ENCODE measurements at regions not wholly inside any gene's neighbourhood (a gene's known extent, or its start where the extent isn't known, plus 50 kb on each side); places are given as distances from the start of the nearest gene placed in this dataset.

DNA sequence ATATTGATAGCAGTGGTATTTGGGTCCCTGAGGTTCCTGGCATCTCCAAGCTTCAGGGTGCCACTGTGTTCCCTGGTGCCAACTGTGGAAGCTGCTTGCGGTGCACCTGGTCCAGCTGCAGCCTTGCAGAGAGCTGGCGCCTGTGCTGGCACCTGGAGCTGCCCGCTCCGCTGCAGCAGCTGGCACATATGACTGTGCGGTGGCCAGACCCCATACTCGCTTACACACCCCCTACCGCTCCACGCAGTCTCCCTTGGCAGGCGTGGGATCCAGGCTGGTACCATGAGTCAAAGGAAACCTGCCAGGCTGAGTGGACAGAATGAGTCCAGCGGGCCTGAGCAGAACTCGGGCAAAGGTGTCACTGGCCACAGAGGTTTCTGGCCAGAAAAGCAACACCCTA lies 89.9 kb upstream of the JAZF1 start:
- H3K4me1 ChIP-seq (ENCODE audit: control insufficient read depth, insufficient read depth, low read length): no peaks in the 10 kb centered on the region
- ChIA-PET CTCF (no interaction called here), POLR2A (no interaction called here)

GRCh38 chr7:28272461-28272877 lies 91.9 kb upstream of the JAZF1 start:
- Histone ChIP-seq H3K4me3 (ENCODE audit: low read depth, low read length) (no peak overlapping the region), H3K4me1 (ENCODE audit: control insufficient read depth, insufficient read depth, low read length) (no peaks in the 10 kb centered on the region), H3K36me3 (ENCODE audit: control insufficient read depth in 2 of 2, insufficient read depth in 1 of 2, low read length in 2 of 2) (no peaks in the 10 kb centered on the region), H3K9me3 (ENCODE audit: control insufficient read depth, insufficient read depth, low read depth, low read length) (no peaks in the 10 kb centered on the region), H3K27ac (ENCODE audit: extremely low read depth, low read depth, low read length) (no peak overlapping the region)
- ChIA-PET CTCF (interaction anchor here (0.6 kb wide), 1 partner anchor 650 kb away, joined by 4 read pairs; no protein-coding TSS in a partner anchor), POLR2A (no interaction called here)
- TF ChIP-seq ZNF366 (tag by site-specific recombination; conservative IDR thresholded peaks at IDR 0.05): no peak
- TF ChIP-seq, protein P1, sequence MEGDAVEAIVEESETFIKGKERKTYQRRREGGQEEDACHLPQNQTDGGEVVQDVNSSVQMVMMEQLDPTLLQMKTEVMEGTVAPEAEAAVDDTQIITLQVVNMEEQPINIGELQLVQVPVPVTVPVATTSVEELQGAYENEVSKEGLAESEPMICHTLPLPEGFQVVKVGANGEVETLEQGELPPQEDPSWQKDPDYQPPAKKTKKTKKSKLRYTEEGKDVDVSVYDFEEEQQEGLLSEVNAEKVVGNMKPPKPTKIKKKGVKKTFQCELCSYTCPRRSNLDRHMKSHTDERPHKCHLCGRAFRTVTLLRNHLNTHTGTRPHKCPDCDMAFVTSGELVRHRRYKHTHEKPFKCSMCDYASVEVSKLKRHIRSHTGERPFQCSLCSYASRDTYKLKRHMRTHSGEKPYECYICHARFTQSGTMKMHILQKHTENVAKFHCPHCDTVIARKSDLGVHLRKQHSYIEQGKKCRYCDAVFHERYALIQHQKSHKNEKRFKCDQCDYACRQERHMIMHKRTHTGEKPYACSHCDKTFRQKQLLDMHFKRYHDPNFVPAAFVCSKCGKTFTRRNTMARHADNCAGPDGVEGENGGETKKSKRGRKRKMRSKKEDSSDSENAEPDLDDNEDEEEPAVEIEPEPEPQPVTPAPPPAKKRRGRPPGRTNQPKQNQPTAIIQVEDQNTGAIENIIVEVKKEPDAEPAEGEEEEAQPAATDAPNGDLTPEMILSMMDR (tag by site-specific recombination; IDR thresholded peaks at IDR 0.05): peak; percentile 17; the same call in 1 of the 2 replicates

More for the DNA sequence above, 89.9 kb upstream of the JAZF1 start:
- no peak overlapping the region for H3K4me3 ChIP-seq (ENCODE audit: low read depth, low read length)
- no peaks in the 10 kb centered on the region for H3K36me3 ChIP-seq (ENCODE audit: control insufficient read depth in 2 of 2, insufficient read depth in 1 of 2, low read length in 2 of 2)
- H3K27ac ChIP-seq (ENCODE audit: extremely low read depth, low read depth, low read length): no peak overlapping the region
- no peaks in the 10 kb centered on the region for H3K9me3 ChIP-seq (ENCODE audit: control insufficient read depth, insufficient read depth, low read depth, low read length)
- TF ChIP-seq ZNF133 (tag by site-specific recombination; IDR thresholded peaks at IDR 0.05) (no peak), ZNF76 (tag by site-specific recombination; IDR thresholded peaks at IDR 0.05; ENCODE audit: borderline replicate concordance, low read depth) (no peak), ZNF394 (tag by site-specific recombination; IDR thresholded peaks at IDR 0.05; ENCODE audit: borderline replicate concordance) (no peak), KLF9 (tag by site-specific recombination; IDR thresholded peaks at IDR 0.05; ENCODE audit: low read depth) (no peak), ZNF791 (tag by site-specific recombination; IDR thresholded peaks at IDR 0.05) (no peak), ZNF121 (tag by site-specific recombination; IDR thresholded peaks at IDR 0.05) (no peak), ZNF302 (tag by site-specific recombination; IDR thresholded peaks at IDR 0.05; ENCODE audit: low read depth) (no peak), ZNF837 (tag by site-specific recombination; IDR thresholded peaks at IDR 0.05) (no peak)

- no peaks in the 10 kb centered on the region for H3K36me3 ChIP-seq (ENCODE audit: control insufficient read depth in 2 of 2, insufficient read depth in 1 of 2, low read length in 2 of 2)
- ChIA-PET POLR2A (no interaction called here), CTCF (no interaction called here)
- TF ChIP-seq ZBTB7A (tag by site-specific recombination; IDR thresholded peaks at IDR 0.05; ENCODE audit: low read depth) (no peak), ZNF114 (tag by site-specific recombination; IDR thresholded peaks at IDR 0.05) (no peak)
- no peak overlapping the region for H3K27ac ChIP-seq (ENCODE audit: extremely low read depth, low read depth, low read length)
- no peaks in the 10 kb centered on the region for H3K9me3 ChIP-seq (ENCODE audit: control insufficient read depth, insufficient read depth, low read depth, low read length)
- H3K4me3 ChIP-seq (ENCODE audit: low read depth, low read length): no peak overlapping the region
- no peaks in the 10 kb centered on the region for H3K4me1 ChIP-seq (ENCODE audit: control insufficient read depth, insufficient read depth, low read length)
These were observed 95.7 kb upstream of the JAZF1 start for GRCh38 chr7:28276298-28276697.

- no peaks in the 10 kb centered on the region for H3K36me3 ChIP-seq (ENCODE audit: control insufficient read depth in 2 of 2, insufficient read depth in 1 of 2, low read length in 2 of 2)
- H3K9me3 ChIP-seq (ENCODE audit: control insufficient read depth, insufficient read depth, low read depth, low read length): no peaks in the 10 kb centered on the region
- no peak for TF ChIP-seq ZBTB17 (tag by site-specific recombination; IDR thresholded peaks at IDR 0.05)
- TF ChIP-seq, protein P2, sequence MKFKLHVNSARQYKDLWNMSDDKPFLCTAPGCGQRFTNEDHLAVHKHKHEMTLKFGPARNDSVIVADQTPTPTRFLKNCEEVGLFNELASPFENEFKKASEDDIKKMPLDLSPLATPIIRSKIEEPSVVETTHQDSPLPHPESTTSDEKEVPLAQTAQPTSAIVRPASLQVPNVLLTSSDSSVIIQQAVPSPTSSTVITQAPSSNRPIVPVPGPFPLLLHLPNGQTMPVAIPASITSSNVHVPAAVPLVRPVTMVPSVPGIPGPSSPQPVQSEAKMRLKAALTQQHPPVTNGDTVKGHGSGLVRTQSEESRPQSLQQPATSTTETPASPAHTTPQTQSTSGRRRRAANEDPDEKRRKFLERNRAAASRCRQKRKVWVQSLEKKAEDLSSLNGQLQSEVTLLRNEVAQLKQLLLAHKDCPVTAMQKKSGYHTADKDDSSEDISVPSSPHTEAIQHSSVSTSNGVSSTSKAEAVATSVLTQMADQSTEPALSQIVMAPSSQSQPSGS (tag by site-specific recombination; IDR thresholded peaks at IDR 0.05; ENCODE audit: low read depth): 0 out of 2 replicates have a peak, but pooled peaks have one; percentile 14
- CTCF ChIA-PET: interaction anchor here (0.6 to 1.1 kb wide), 2 partner anchors 15 to 19 kb away, joined by 3 read pairs; no protein-coding TSS in a partner anchor
- H3K27ac ChIP-seq (ENCODE audit: extremely low read depth, low read depth, low read length): no peak overlapping the region
- no peaks in the 10 kb centered on the region for H3K4me1 ChIP-seq (ENCODE audit: control insufficient read depth, insufficient read depth, low read length)
- no peak overlapping the region for H3K4me3 ChIP-seq (ENCODE audit: low read depth, low read length)
- POLR2A ChIA-PET: no interaction called here
These were observed 96.8 kb upstream of the JAZF1 start for GRCh38 chr7:28277364-28277763.
